ENCODE measurements at regions not wholly inside any gene's neighbourhood (a gene's known extent, or its start where the extent isn't known, plus 50 kb on each side); places are given as distances from the start of the nearest gene placed in this dataset.
"Not testable (repeated sequence)": the region's sequence is repeated elsewhere in the genome, so short reads cannot be mapped to it uniquely, and the experiment has no call there.

- no peak for DNase-seq
- H3K4me1 ChIP-seq, result no peaks in the 10 kb centered on the region
- H3K9me3 ChIP-seq, result no peaks in the 10 kb centered on the region
- H3K36me3 ChIP-seq, result no peaks in the 10 kb centered on the region
- intact Hi-C loops (cut with DNase I; ENCODE audit: low total_unique reads), result no loop called here
- WGBS, 5 donors, result 47 to 66% (median 62%) methylated on average over 12 to 13 of the region's 13 CpGs
- no peak overlapping the region for H3K27ac ChIP-seq
- no peak overlapping the region for H3K4me3 ChIP-seq
- peaks cover 0 to 9% (median 0%) of the 10 kb centered on the region in 3 donors for H3K27me3 ChIP-seq
- TF ChIP-seq EP300 (IDR thresholded peaks at IDR 0.05) (no peak), CTCF (IDR thresholded peaks at IDR 0.05) (no peak), POLR2AphosphoS5 (IDR thresholded peaks at IDR 0.05) (no peak), POLR2A (IDR thresholded peaks at IDR 0.05) (no peak)
These were observed 193.7 kb downstream of the MSX2 start for GRCh38 chr5:174917976-174918554.

GRCh38 chr5:174917435-174917834 lies 193.1 kb downstream of the MSX2 start:
- H3K4me3 ChIP-seq; H3K27ac ChIP-seq; H3K4me1 ChIP-seq; DNase-seq; intact Hi-C loops (cut with DNase I; ENCODE audit: low total_unique reads); H3K36me3 ChIP-seq; H3K9me3 ChIP-seq; H3K27me3 ChIP-seq: not testable (repeated sequence)
- WGBS, 5 donors, result 84 to 94% (median 88%) methylated on average over 4 to 6 of the region's 6 CpGs

- H3K4me1 ChIP-seq; H3K27ac ChIP-seq; DNase-seq; H3K36me3 ChIP-seq; H3K9me3 ChIP-seq; H3K4me3 ChIP-seq; intact Hi-C loops (cut with DNase I; ENCODE audit: low total_unique reads); H3K27me3 ChIP-seq: not testable (repeated sequence)
- WGBS, 5 donors, result 80 to 94% (median 87%) methylated on average over 1 of the region's 1 CpG; no CpG with 5 or more reads in 1 of the 5 donors
These were observed 192.5 kb downstream of the MSX2 start for GRCh38 chr5:174916924-174917323.

- no peak for DNase-seq
- TF ChIP-seq POLR2AphosphoS5 (IDR thresholded peaks at IDR 0.05) (no peak), CTCF (IDR thresholded peaks at IDR 0.05) (no peak), EP300 (IDR thresholded peaks at IDR 0.05) (no peak), POLR2A (IDR thresholded peaks at IDR 0.05) (no peak)
- intact Hi-C loops (cut with DNase I; ENCODE audit: low total_unique reads), result no loop called here
These were observed 191.8 kb downstream of the MSX2 start for GRCh38 chr5:174916227-174916626.

GRCh38 chr5:174911118-174911517 lies 186.7 kb downstream of the MSX2 start:
- Histone ChIP-seq H3K27me3 (peaks cover 0 to 7% (median 0%) of the 10 kb centered on the region in 3 donors), H3K36me3 (no peaks in the 10 kb centered on the region), H3K9me3 (no peaks in the 10 kb centered on the region), H3K4me3 (no peak overlapping the region), H3K4me1 (peaks cover 0 to 6% (median 5%) of the 10 kb centered on the region in 4 donors), H3K27ac (no peak overlapping the region)
- WGBS, 5 donors, result 81 to 89% (median 81%) methylated on average over 9 of the region's 9 CpGs
- intact Hi-C loops (cut with DNase I; ENCODE audit: low total_unique reads), result no loop called here
- no peak for DNase-seq
- no peak for TF ChIP-seq POLR2A (IDR thresholded peaks at IDR 0.05)
- no peak for TF ChIP-seq CTCF (IDR thresholded peaks at IDR 0.05)
- TF ChIP-seq POLR2AphosphoS5 (IDR thresholded peaks at IDR 0.05), result no peak
- no peak for TF ChIP-seq EP300 (IDR thresholded peaks at IDR 0.05)

More at GRCh38 chr5:174916227-174916626, 191.8 kb downstream of the MSX2 start:
- Histone ChIP-seq H3K27ac (no peak overlapping the region), H3K4me1 (no peaks in the 10 kb centered on the region), H3K4me3 (no peak overlapping the region), H3K36me3 (no peaks in the 10 kb centered on the region), H3K27me3 (peaks cover 0 to 9% (median 0%) of the 10 kb centered on the region in 3 donors), H3K9me3 (no peaks in the 10 kb centered on the region)
- 79 to 91% (median 88%) methylated on average over 8 of the region's 8 CpGs for WGBS, 5 donors
